Stomach (tissue), 4 donors: ENCODE measurements at regions not wholly inside any gene's neighbourhood (a gene's known extent, or its start where the extent isn't known, plus 50 kb on each side); places are given as distances from the start of the nearest gene placed in this dataset.

Experiments
- CTCF ChIP-seq, 7 experiments: fragments of 450-650 bp in 4 of 7; fragments of 200-600 bp in 3 of 7; sonication (generic) in 3 of 7; IDR thresholded peaks; one replicate each; pipeline ENCODE4 v1.5.1; 2016 to 2019; ENCODE audit warnings: antibody characterized with exemption in 7 of 7, control low read depth in 2 of 7, mild to moderate bottlenecking in 1 of 7
- EP300 ChIP-seq: sonication (generic); formaldehyde crosslinking; IDR thresholded peaks from one replicate; pipeline ENCODE4 v1.6.1; 2017; ENCODE audit warnings: antibody characterized with exemption
- POLR2A ChIP-seq, 4 donors: fragments of 450-650 bp; IDR thresholded peaks; one replicate each; pipeline ENCODE4 v1.6.1; 2016; ENCODE audit warnings: antibody characterized with exemption in 4 of 4, control low read depth in 2 of 4, mild to moderate bottlenecking in 1 of 4, moderate library complexity in 1 of 4

GRCh38 chr12:58247633-58248032 is 306.3 kb downstream of the ATP23 start:
- TF ChIP-seq CTCF (IDR thresholded peaks at IDR 0.05): no peak
- TF ChIP-seq POLR2A (IDR thresholded peaks at IDR 0.05): no peak
- no peak for TF ChIP-seq EP300
